Activated T-helper 17 cell treated with anti-CD3 and anti-CD28 coated beads, Interleukin-2, amount 50 U/mL, for 72 hours (primary cell): ENCODE measurements at regions not wholly inside any gene's neighbourhood (a gene's known extent, or its start where the extent isn't known, plus 50 kb on each side); places are given as distances from the start of the nearest gene placed in this dataset.
A peak's percentile ranks its signal among the peaks of the same experiment; 100 is the strongest.

Source experiments
- ATAC-seq: fragments of 150-1000 bp; cut with Tn5 transposase; replicated peaks from 2 replicates; pipeline ENCODE4 v1.10.0; 2021; ENCODE audit warnings: mild to moderate bottlenecking, moderate library complexity
- H3K27ac Mint-ChIP-seq: one replicate; pipeline ENCODE4 v1.8.0; 2022; ENCODE audit warnings: mixed read lengths
- H3K27me3 Mint-ChIP-seq: one replicate; pipeline ENCODE4 v1.8.0; 2022; ENCODE audit warnings: mixed read lengths
- H3K36me3 Mint-ChIP-seq: one replicate; pipeline ENCODE4 v1.8.0; 2022; ENCODE audit warnings: low read depth, mild to moderate bottlenecking, mixed read lengths
- H3K4me1 Mint-ChIP-seq: one replicate; pipeline ENCODE4 v1.8.0; 2022; ENCODE audit warnings: mixed read lengths
- H3K4me3 Mint-ChIP-seq: one replicate; pipeline ENCODE4 v1.8.0; 2022; ENCODE audit warnings: mild to moderate bottlenecking, mixed read lengths
- H3K9me3 Mint-ChIP-seq: one replicate; pipeline ENCODE4 v1.8.0; 2022; ENCODE audit warnings: mixed read lengths

GRCh38 chr9:38269775-38270174 lies 122.7 kb upstream of the ALDH1B1 start:
- Mint-ChIP-seq H3K27me3 (peaks cover 3% of the 10 kb centered on the region), H3K4me1 (no peaks in the 10 kb centered on the region), H3K27ac (no peak overlapping the region), H3K36me3 (no peaks in the 10 kb centered on the region), H3K9me3 (peaks cover 5% of the 10 kb centered on the region), H3K4me3 (no peak overlapping the region)
- no peak for ATAC-seq

GRCh38 chr9:38263532-38263931 lies 129.0 kb upstream of the ALDH1B1 start:
- H3K4me3 Mint-ChIP-seq, result no peak overlapping the region
- no peak for ATAC-seq
- H3K27me3 Mint-ChIP-seq, result peaks cover 14% of the 10 kb centered on the region
- H3K27ac Mint-ChIP-seq, result no peak overlapping the region
- H3K4me1 Mint-ChIP-seq, result no peaks in the 10 kb centered on the region
- H3K9me3 Mint-ChIP-seq, result peaks cover 15% of the 10 kb centered on the region
- H3K36me3 Mint-ChIP-seq, result no peaks in the 10 kb centered on the region

- H3K27me3 Mint-ChIP-seq, result peaks cover 18% of the 10 kb centered on the region
- H3K9me3 Mint-ChIP-seq, result peaks cover 10% of the 10 kb centered on the region
- no peak overlapping the region for H3K27ac Mint-ChIP-seq
- no peaks in the 10 kb centered on the region for H3K4me1 Mint-ChIP-seq
- ATAC-seq, result no peak
- H3K4me3 Mint-ChIP-seq, result no peak overlapping the region
- H3K36me3 Mint-ChIP-seq, result no peaks in the 10 kb centered on the region
Measured at GRCh38 chr9:38259519-38260218, 132.8 kb upstream of the ALDH1B1 start.

- Mint-ChIP-seq H3K4me1 (no peaks in the 10 kb centered on the region), H3K27me3 (peaks cover 18% of the 10 kb centered on the region), H3K9me3 (peaks cover 6% of the 10 kb centered on the region), H3K36me3 (no peaks in the 10 kb centered on the region), H3K4me3 (no peak overlapping the region), H3K27ac (no peak overlapping the region)
- ATAC-seq, result no peak
Measured at GRCh38 chr9:38259056-38259455, 133.4 kb upstream of the ALDH1B1 start.

GRCh38 chr9:38257626-38258215 lies 134.8 kb upstream of the ALDH1B1 start:
- no peaks in the 10 kb centered on the region for H3K4me1 Mint-ChIP-seq
- H3K36me3 Mint-ChIP-seq, result no peaks in the 10 kb centered on the region
- H3K27ac Mint-ChIP-seq, result no peak overlapping the region
- no peak overlapping the region for H3K4me3 Mint-ChIP-seq
- ATAC-seq, result no peak
- H3K27me3 Mint-ChIP-seq, result peaks cover 14% of the 10 kb centered on the region
- H3K9me3 Mint-ChIP-seq, result no peaks in the 10 kb centered on the region

- no peaks in the 10 kb centered on the region for H3K36me3 Mint-ChIP-seq
- no peaks in the 10 kb centered on the region for H3K9me3 Mint-ChIP-seq
- no peak overlapping the region for H3K27ac Mint-ChIP-seq
- no peak for ATAC-seq
- H3K27me3 Mint-ChIP-seq, result peaks cover 14% of the 10 kb centered on the region
- H3K4me1 Mint-ChIP-seq, result no peaks in the 10 kb centered on the region
- no peak overlapping the region for H3K4me3 Mint-ChIP-seq
Measured at GRCh38 chr9:38256461-38256860, 136.0 kb upstream of the ALDH1B1 start.

- no peaks in the 10 kb centered on the region for H3K9me3 Mint-ChIP-seq
- H3K27ac Mint-ChIP-seq, result no peak overlapping the region
- no peaks in the 10 kb centered on the region for H3K4me1 Mint-ChIP-seq
- ATAC-seq, result no peak
- H3K4me3 Mint-ChIP-seq, result no peak overlapping the region
- H3K36me3 Mint-ChIP-seq, result no peaks in the 10 kb centered on the region
- H3K27me3 Mint-ChIP-seq, result peaks cover 14% of the 10 kb centered on the region
Measured at GRCh38 chr9:38255599-38255998, 136.9 kb upstream of the ALDH1B1 start.

GRCh38 chr9:38254756-38255155 lies 137.7 kb upstream of the ALDH1B1 start:
- H3K36me3 Mint-ChIP-seq, result no peaks in the 10 kb centered on the region
- no peak overlapping the region for H3K27ac Mint-ChIP-seq
- H3K4me1 Mint-ChIP-seq, result no peaks in the 10 kb centered on the region
- peaks cover 8% of the 10 kb centered on the region for H3K27me3 Mint-ChIP-seq
- H3K4me3 Mint-ChIP-seq, result no peak overlapping the region
- ATAC-seq, result no peak
- no peaks in the 10 kb centered on the region for H3K9me3 Mint-ChIP-seq

GRCh38 chr9:38254151-38254550 lies 138.4 kb upstream of the ALDH1B1 start:
- no peak overlapping the region for H3K4me3 Mint-ChIP-seq
- peaks cover 7% of the 10 kb centered on the region for H3K27me3 Mint-ChIP-seq
- H3K27ac Mint-ChIP-seq, result no peak overlapping the region
- no peaks in the 10 kb centered on the region for H3K9me3 Mint-ChIP-seq
- no peaks in the 10 kb centered on the region for H3K36me3 Mint-ChIP-seq
- no peak for ATAC-seq
- no peaks in the 10 kb centered on the region for H3K4me1 Mint-ChIP-seq

- no peak overlapping the region for H3K4me3 Mint-ChIP-seq
- no peak for ATAC-seq
- H3K36me3 Mint-ChIP-seq, result no peaks in the 10 kb centered on the region
- H3K4me1 Mint-ChIP-seq, result no peaks in the 10 kb centered on the region
- no peaks in the 10 kb centered on the region for H3K9me3 Mint-ChIP-seq
- H3K27ac Mint-ChIP-seq, result no peak overlapping the region
- H3K27me3 Mint-ChIP-seq, result peaks cover 7% of the 10 kb centered on the region
Measured at GRCh38 chr9:38253200-38253599, 139.3 kb upstream of the ALDH1B1 start.

- H3K4me3 Mint-ChIP-seq, result no peak overlapping the region
- H3K4me1 Mint-ChIP-seq, result no peaks in the 10 kb centered on the region
- no peak for ATAC-seq
- H3K27me3 Mint-ChIP-seq, result peaks cover 7% of the 10 kb centered on the region
- no peaks in the 10 kb centered on the region for H3K36me3 Mint-ChIP-seq
- no peaks in the 10 kb centered on the region for H3K9me3 Mint-ChIP-seq
- H3K27ac Mint-ChIP-seq, result no peak overlapping the region
Measured at GRCh38 chr9:38251036-38251860, 141.3 kb upstream of the ALDH1B1 start.

- no peaks in the 10 kb centered on the region for H3K36me3 Mint-ChIP-seq
- peaks cover 7% of the 10 kb centered on the region for H3K27me3 Mint-ChIP-seq
- H3K9me3 Mint-ChIP-seq, result no peaks in the 10 kb centered on the region
- no peak overlapping the region for H3K4me3 Mint-ChIP-seq
- no peak overlapping the region for H3K27ac Mint-ChIP-seq
- no peak for ATAC-seq
- H3K4me1 Mint-ChIP-seq, result no peaks in the 10 kb centered on the region
Measured at GRCh38 chr9:38250279-38251035, 142.0 kb upstream of the ALDH1B1 start.

GRCh38 chr9:38249587-38250210 lies 142.8 kb upstream of the ALDH1B1 start:
- H3K4me3 Mint-ChIP-seq, result no peak overlapping the region
- H3K9me3 Mint-ChIP-seq, result no peaks in the 10 kb centered on the region
- no peaks in the 10 kb centered on the region for H3K36me3 Mint-ChIP-seq
- ATAC-seq, result no peak
- no peaks in the 10 kb centered on the region for H3K4me1 Mint-ChIP-seq
- H3K27me3 Mint-ChIP-seq, result peaks cover 4% of the 10 kb centered on the region
- no peak overlapping the region for H3K27ac Mint-ChIP-seq

- no peaks in the 10 kb centered on the region for H3K36me3 Mint-ChIP-seq
- no peak for ATAC-seq
- no peaks in the 10 kb centered on the region for H3K4me1 Mint-ChIP-seq
- no peaks in the 10 kb centered on the region for H3K9me3 Mint-ChIP-seq
- H3K27me3 Mint-ChIP-seq, result peaks cover 4% of the 10 kb centered on the region
- peak overlapping the region; percentile 20 for H3K27ac Mint-ChIP-seq
- no peak overlapping the region for H3K4me3 Mint-ChIP-seq
Measured at GRCh38 chr9:38249049-38249448, 143.5 kb upstream of the ALDH1B1 start.
